ENCODE measurements at regions not wholly inside any gene's neighbourhood (a gene's known extent, or its start where the extent isn't known, plus 50 kb on each side); places are given as distances from the start of the nearest gene placed in this dataset.

DNA sequence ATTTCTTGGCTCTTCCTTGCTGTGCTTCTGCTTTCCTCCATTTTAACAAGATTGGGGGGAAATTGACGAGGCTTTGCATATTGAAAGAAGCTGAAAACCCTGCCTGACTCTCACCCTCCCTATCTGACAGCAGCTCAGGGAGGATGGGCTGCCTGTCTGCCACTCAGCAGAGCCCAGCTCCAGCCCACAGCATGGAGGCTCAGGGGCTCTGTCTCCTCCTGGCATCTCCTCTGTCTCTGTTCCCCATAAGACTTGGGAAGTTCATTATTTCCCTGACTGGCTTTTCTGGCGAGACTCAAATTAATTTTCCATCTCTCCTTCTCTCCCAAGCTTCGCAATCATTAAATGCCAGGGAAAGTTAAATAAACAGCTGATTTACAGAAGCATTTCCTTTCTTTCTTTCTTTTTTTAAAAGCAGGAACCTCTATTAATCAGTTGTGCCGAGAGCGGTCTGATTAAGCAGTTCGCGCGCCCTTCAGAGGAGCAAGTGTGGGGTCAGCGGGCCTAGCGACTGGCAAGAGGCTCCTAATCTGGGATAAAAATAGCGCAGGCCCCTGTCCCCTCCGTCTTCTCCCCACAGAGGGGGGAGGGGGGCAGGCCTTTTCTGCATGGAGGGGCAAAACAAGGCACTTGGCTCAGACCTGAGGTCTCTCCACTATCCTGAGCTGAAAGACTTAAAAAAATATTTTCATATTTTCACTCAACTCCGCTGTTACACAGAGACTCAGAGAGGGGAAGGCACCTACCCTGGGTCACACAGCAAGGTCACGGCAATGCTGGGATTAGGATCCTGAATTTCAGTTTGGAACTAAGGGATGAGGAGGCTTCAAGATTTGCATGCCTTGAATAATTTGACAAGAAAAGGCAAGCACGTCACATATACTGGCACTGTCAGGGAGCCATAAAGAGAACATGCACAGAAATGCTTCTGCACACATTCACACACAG is 170.4 kb downstream of the ACTL8 start:
- ChIA-PET POLR2A (no interaction called here), CTCF (interaction anchor here (1.5 kb wide), 1 partner anchor 17 kb away, joined by 3 read pairs; no protein-coding TSS in a partner anchor)
- no peak for TF ChIP-seq CTCF (IDR thresholded peaks at IDR 0.05; ENCODE audit: control extremely low read depth, extremely low read depth, low read depth, missing control alignments)
- no peak for DNase-seq (ENCODE audit: extremely low spot score)

DNA sequence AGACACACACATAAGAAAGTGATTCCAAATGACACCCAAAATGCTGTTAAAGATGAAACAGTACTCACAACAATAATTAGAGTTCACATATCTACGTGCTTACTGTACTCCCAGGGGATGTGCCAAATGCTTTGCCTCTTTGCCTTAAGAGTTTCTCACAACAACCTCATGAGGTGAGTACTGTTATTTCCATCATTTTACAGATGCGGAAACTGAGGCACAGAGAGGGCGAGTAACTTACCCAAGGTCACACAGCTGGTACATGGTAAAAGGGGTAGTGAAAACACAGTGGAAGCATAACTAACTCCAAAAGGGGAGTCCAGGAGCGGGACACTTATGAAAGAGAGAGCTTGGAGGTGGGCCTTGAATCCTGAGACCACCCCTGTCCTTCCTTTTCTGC is 171.8 kb downstream of the ACTL8 start:
- no peak for DNase-seq (ENCODE audit: extremely low spot score)
- ChIA-PET POLR2A (no interaction called here), CTCF (no interaction called here)
- TF ChIP-seq CTCF (IDR thresholded peaks at IDR 0.05; ENCODE audit: control extremely low read depth, extremely low read depth, low read depth, missing control alignments): no peak

DNA sequence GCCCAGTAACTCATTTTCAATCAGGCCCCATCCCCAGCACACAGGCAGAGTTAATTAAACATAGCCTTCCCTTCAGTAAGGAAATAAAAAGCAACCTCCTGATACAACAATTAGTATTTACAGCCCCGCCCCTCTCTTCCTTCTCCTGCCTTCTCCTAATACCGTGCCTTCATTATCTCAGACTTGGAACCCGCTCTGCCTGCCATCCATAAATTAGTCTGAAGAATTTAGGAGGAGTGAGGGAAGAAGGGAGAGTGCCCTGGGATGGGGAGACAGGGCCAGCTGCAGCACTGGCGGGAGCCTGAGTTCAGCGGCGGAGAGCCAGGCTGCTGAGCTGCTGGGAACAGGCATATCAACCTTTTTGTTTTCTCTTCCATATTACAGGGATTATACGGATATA is 172.8 kb downstream of the ACTL8 start:
- TF ChIP-seq CTCF (IDR thresholded peaks at IDR 0.05; ENCODE audit: control extremely low read depth, extremely low read depth, low read depth, missing control alignments): no peak
- no peak for DNase-seq (ENCODE audit: extremely low spot score)
- POLR2A ChIA-PET: no interaction called here
- CTCF ChIA-PET: no interaction called here

GRCh38 chr1:17929224-17929623 is 174.1 kb downstream of the ACTL8 start:
- no peak for TF ChIP-seq CTCF (IDR thresholded peaks at IDR 0.05; ENCODE audit: control extremely low read depth, extremely low read depth, low read depth, missing control alignments)
- ChIA-PET POLR2A (no interaction called here), CTCF (no interaction called here)
- DNase-seq (ENCODE audit: extremely low spot score): no peak

DNA sequence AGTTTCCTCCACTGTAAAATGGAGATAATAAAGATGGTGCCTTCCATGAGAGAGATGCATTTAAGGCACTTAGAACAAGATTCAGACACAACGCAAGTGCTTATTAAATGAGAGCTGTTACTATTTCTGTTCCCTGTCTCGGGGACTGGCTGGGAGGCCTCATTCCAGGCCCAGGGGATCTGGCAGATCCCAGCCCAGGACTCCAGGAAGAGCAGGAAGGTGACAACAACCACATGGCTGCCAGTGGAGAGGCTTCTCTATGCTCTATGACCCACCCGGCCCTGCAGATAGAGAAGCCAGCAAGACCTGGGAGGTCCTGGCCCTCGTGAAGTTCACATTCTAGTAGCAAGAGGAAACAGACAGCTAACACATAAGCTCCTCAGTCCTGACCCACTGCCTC is 175.5 kb downstream of the ACTL8 start:
- TF ChIP-seq CTCF (IDR thresholded peaks at IDR 0.05; ENCODE audit: control extremely low read depth, extremely low read depth, low read depth, missing control alignments): no peak
- CTCF ChIA-PET: no interaction called here
- no peak for DNase-seq (ENCODE audit: extremely low spot score)
- POLR2A ChIA-PET: no interaction called here

- no peak for DNase-seq (ENCODE audit: extremely low spot score)
- no peak for TF ChIP-seq CTCF (IDR thresholded peaks at IDR 0.05; ENCODE audit: control extremely low read depth, extremely low read depth, low read depth, missing control alignments)
- CTCF ChIA-PET: interaction anchor here (1.6 kb wide), 1 partner anchor 9 kb away, joined by 4 read pairs; no protein-coding TSS in a partner anchor
- POLR2A ChIA-PET: no interaction called here
Measured at GRCh38 chr1:17932164-17932563, 175.4 kb upstream of the IGSF21 start.
